A673 (cell line): ENCODE measurements at regions not wholly inside any gene's neighbourhood (a gene's known extent, or its start where the extent isn't known, plus 50 kb on each side); places are given as distances from the start of the nearest gene placed in this dataset.

Experiments
- BruUV-seq: library from RNA; stranded (reverse); fragments of 400-500 nt; replicated peaks from 2 replicates; lab custom pipeline; 2021; lab: Mats Ljungman, UMichigan
- CTCF ChIA-PET: fragments of 300-600 bp; sonication (Branson Sonifier 250); formaldehyde crosslinking; loops from one replicate; lab custom pipeline; 2022; ENCODE audit warnings: antibody characterized with exemption; lab: Charles Lee
- POLR2A ChIA-PET: fragments of 300-600 bp; sonication (Branson Sonifier 250); formaldehyde crosslinking; loops from one replicate; lab custom pipeline; 2022; ENCODE audit warnings: antibody characterized with exemption; ENCODE audit not compliant: low non-redundant PET; lab: Charles Lee
- DNase-seq: peaks from one replicate; pipeline ENCODE4 v3.0.0-alpha.2; 2015; ENCODE audit warnings: low spot score
- H3K27ac ChIP-seq: fragments of 200-600 bp; sonication (generic); 2 replicates; pipeline ENCODE4 v1.5.1; 2016; ENCODE audit warnings: mixed run types, low read depth, mild to moderate bottlenecking, mixed read lengths, antibody characterized with exemption, low read length; ENCODE audit not compliant: poor library complexity, severe bottlenecking
- H3K27me3 ChIP-seq: fragments of 200-600 bp; sonication (generic); replicated peaks from 2 replicates; pipeline ENCODE4 v1.6.1; 2017; ENCODE audit warnings: mixed run types, low read depth, mild to moderate bottlenecking, mixed read lengths, antibody characterized with exemption, low read length; ENCODE audit not compliant: insufficient read depth, poor library complexity
- H3K36me3 ChIP-seq: fragments of 200-600 bp; sonication (generic); 2 replicates; pipeline ENCODE4 v1.6.1; 2016; ENCODE audit warnings: mixed run types, mild to moderate bottlenecking, mixed read lengths, antibody characterized with exemption, low read length; ENCODE audit not compliant: insufficient read depth, poor library complexity, severe bottlenecking
- H3K4me1 ChIP-seq: fragments of 200-600 bp; sonication (generic); 2 replicates; pipeline ENCODE4 v1.6.1; 2017; ENCODE audit warnings: mixed run types, mild to moderate bottlenecking, mixed read lengths, antibody characterized with exemption, low read length; ENCODE audit not compliant: insufficient read depth, poor library complexity, severe bottlenecking
- H3K4me3 ChIP-seq: fragments of 200-600 bp; sonication (generic); 2 replicates; pipeline ENCODE4 v1.5.1; 2016; ENCODE audit warnings: low read depth, mixed run types, mild to moderate bottlenecking, mixed read lengths, low read length; ENCODE audit not compliant: poor library complexity, severe bottlenecking
- H3K9me3 ChIP-seq: fragments of 200-600 bp; sonication (generic); 2 replicates; pipeline ENCODE4 v1.6.1; 2016; ENCODE audit warnings: mixed run types, low read depth, mild to moderate bottlenecking, mixed read lengths, antibody characterized with exemption, low read length; ENCODE audit not compliant: poor library complexity, severe bottlenecking
- CTCF ChIP-seq: fragments of 300-800, 200-600 bp; sonication (generic); conservative IDR thresholded peaks from 2 replicates; pipeline ENCODE4 v1.5.1; 2017; ENCODE audit warnings: low read depth, mild to moderate bottlenecking, antibody characterized with exemption, low read length, moderate library complexity, mixed read lengths
- EZH2 ChIP-seq: fragments of 200-600 bp; sonication (generic); IDR thresholded peaks from 2 replicates; pipeline ENCODE4 v1.6.1; 2017; ENCODE audit warnings: borderline replicate concordance, low read depth, mild to moderate bottlenecking, mixed read lengths, antibody characterized with exemption, low read length; ENCODE audit not compliant: poor library complexity, severe bottlenecking
- intact Hi-C: fragments of 100-400 bp; cut with micrococcal nuclease; formaldehyde crosslinking; loops from one replicate; pipeline ENCODE4 v1.10.0; 2022; ENCODE audit not compliant: unreplicated experiment

GRCh38 chr6:168873278-168874190, 380.1 kb downstream of the THBS2 start:
- no TSS peak for BruUV-seq
- no peaks in the 10 kb centered on the region for H3K9me3 ChIP-seq
- no peak overlapping the region for H3K4me3 ChIP-seq
- H3K4me1 ChIP-seq, result no peaks in the 10 kb centered on the region
- no peak overlapping the region for H3K27ac ChIP-seq
- POLR2A ChIA-PET, result no interaction called here
- intact Hi-C loops, result no loop called here
- DNase-seq, result no peak
- H3K27me3 ChIP-seq, result no peaks in the 10 kb centered on the region
- no peaks in the 10 kb centered on the region for H3K36me3 ChIP-seq
- no peak for TF ChIP-seq EZH2
- no peak for TF ChIP-seq CTCF
- CTCF ChIA-PET, result no interaction called here

GRCh38 chr6:168871642-168872315, 381.9 kb downstream of the THBS2 start:
- POLR2A ChIA-PET, result no interaction called here
- Histone ChIP-seq H3K27ac (no peak overlapping the region), H3K9me3 (no peaks in the 10 kb centered on the region), H3K36me3 (no peaks in the 10 kb centered on the region), H3K4me1 (no peaks in the 10 kb centered on the region), H3K4me3 (no peak overlapping the region), H3K27me3 (no peaks in the 10 kb centered on the region)
- no TSS peak for BruUV-seq
- CTCF ChIA-PET, result no interaction called here
- TF ChIP-seq EZH2, result no peak
- no peak for TF ChIP-seq CTCF
- intact Hi-C loops, result no loop called here
- DNase-seq, result no peak

GRCh38 chr6:168870982-168871381, 382.7 kb downstream of the THBS2 start:
- H3K4me1 ChIP-seq, result no peaks in the 10 kb centered on the region
- no peak for DNase-seq
- BruUV-seq, result no TSS peak
- no peaks in the 10 kb centered on the region for H3K27me3 ChIP-seq
- no peaks in the 10 kb centered on the region for H3K36me3 ChIP-seq
- intact Hi-C loops, result no loop called here
- no peaks in the 10 kb centered on the region for H3K9me3 ChIP-seq
- POLR2A ChIA-PET, result no interaction called here
- no peak for TF ChIP-seq EZH2
- TF ChIP-seq CTCF, result no peak
- CTCF ChIA-PET, result no interaction called here
- no peak overlapping the region for H3K4me3 ChIP-seq
- H3K27ac ChIP-seq, result no peak overlapping the region
